ENCODE measurements at regions not wholly inside any gene's neighbourhood (a gene's known extent, or its start where the extent isn't known, plus 50 kb on each side); places are given as distances from the start of the nearest gene placed in this dataset.

GRCh38 chr6:109296452-109296851, 85.8 kb downstream of the CD164 start:
- no peak for TF ChIP-seq CTCF (conservative IDR thresholded peaks at IDR 0.05; ENCODE audit: low read length)
- TF ChIP-seq EZH2phosphoT487 (IDR thresholded peaks at IDR 0.05; ENCODE audit: borderline replicate concordance, low read depth, low read length): no peak
